ENCODE measurements at regions not wholly inside any gene's neighbourhood (a gene's known extent, or its start where the extent isn't known, plus 50 kb on each side); places are given as distances from the start of the nearest gene placed in this dataset.

DNA sequence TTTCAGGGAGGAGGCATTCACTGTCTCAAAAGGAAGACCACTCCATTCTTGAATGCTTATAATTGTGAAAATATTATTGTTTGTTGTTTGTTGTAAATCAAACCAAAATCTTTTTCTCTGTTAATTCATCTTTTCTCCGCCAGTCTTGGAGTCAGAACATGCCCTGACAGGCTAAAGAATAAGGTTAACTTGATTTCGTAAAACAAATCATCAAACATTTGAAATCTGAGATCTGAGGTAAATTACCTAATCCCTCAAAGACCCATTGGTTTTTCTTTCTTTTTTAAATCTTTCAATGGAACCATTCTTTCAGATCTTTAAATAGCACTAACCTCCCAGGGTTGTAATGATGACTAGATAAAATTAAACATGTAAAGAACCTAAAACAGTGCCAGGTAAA, 430.1 kb upstream of the PTBP2 start:
- Mint-ChIP-seq H3K27me3 (peaks cover 0 to 1% of the 10 kb centered on the region in 2 donors), H3K27ac (no peak overlapping the region), H3K4me3 (no peak overlapping the region), H3K4me1 (no peaks in the 10 kb centered on the region), H3K9me3 (peaks cover 7 to 23% (median 17%) of the 10 kb centered on the region in 5 donors), H3K36me3 (no peaks in the 10 kb centered on the region)
- DNase-seq: no peak
- H3K36me3 ChIP-seq (ENCODE audit: insufficient read depth, low read length): no peaks in the 10 kb centered on the region
- H3K27ac ChIP-seq (ENCODE audit: low read depth, low read length): no peak overlapping the region
- H3K4me3 ChIP-seq (ENCODE audit: low read length): no peak overlapping the region
- CTCF ChIA-PET: no interaction called here
- POLR2A ChIA-PET: no interaction called here
- H3K27me3 ChIP-seq (ENCODE audit: insufficient read depth, low read length, poor library complexity, severe bottlenecking): no peaks in the 10 kb centered on the region
- no peaks in the 10 kb centered on the region for H3K9me3 ChIP-seq (ENCODE audit: low read length)
- no peaks in the 10 kb centered on the region for H3K4me1 ChIP-seq (ENCODE audit: insufficient read depth, low read length)

DNA sequence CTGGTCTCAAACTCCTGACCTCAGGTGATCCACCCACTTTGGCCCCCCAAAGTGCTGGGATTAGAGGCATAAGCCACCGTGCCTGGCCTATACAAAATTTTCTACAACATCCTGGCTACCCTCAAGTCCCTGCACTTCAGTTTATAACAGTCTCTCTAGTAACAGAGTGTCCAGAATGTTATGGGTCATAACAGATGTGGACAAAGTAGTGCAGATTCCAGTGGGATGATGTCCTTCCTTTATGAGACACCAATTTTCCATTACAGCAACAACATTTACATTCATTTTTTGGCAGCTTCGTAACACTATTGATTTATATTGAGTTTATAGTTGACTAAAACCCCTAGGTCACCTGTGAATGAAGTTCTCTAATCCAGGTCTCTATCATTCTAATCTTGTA, 429.4 kb upstream of the PTBP2 start:
- Histone ChIP-seq H3K27ac (ENCODE audit: low read depth, low read length) (no peak overlapping the region), H3K4me3 (ENCODE audit: low read length) (no peak overlapping the region), H3K9me3 (ENCODE audit: low read length) (no peaks in the 10 kb centered on the region), H3K27me3 (ENCODE audit: insufficient read depth, low read length, poor library complexity, severe bottlenecking) (no peaks in the 10 kb centered on the region), H3K4me1 (ENCODE audit: insufficient read depth, low read length) (no peaks in the 10 kb centered on the region), H3K36me3 (ENCODE audit: insufficient read depth, low read length) (no peaks in the 10 kb centered on the region)
- H3K36me3 Mint-ChIP-seq: no peaks in the 10 kb centered on the region
- no peak overlapping the region for H3K27ac Mint-ChIP-seq
- no peak for DNase-seq
- POLR2A ChIA-PET: no interaction called here
- H3K27me3 Mint-ChIP-seq: peaks cover 0 to 1% of the 10 kb centered on the region in 2 donors
- no peaks in the 10 kb centered on the region for H3K4me1 Mint-ChIP-seq
- CTCF ChIA-PET: no interaction called here
- peaks cover 4 to 17% (median 12%) of the 10 kb centered on the region in 5 donors for H3K9me3 Mint-ChIP-seq
- no peak overlapping the region for H3K4me3 Mint-ChIP-seq

DNA sequence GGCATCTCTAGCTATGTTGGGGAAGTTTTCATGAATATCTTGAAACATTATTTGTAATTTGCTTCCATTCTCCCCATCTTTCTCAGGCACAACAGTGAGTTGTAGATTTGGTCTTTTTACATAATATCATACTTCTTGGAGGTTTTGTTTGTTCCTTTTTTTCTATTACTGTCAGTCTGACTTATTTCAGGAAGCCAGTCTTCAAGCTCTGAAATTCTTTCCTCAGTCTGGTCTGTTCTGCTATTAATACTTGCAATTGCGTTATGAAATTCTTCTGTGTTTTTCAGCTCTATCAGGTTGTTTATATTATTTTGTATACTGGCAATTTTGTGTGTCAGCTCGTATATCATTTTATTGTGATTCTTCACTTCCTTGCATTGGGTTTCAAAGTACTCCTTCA, 424.6 kb upstream of the PTBP2 start:
- no peaks in the 10 kb centered on the region for H3K27me3 Mint-ChIP-seq
- no peak for DNase-seq
- H3K9me3 Mint-ChIP-seq: peaks cover 2 to 11% (median 3%) of the 10 kb centered on the region in 5 donors
- H3K27ac Mint-ChIP-seq: no peak overlapping the region
- no peak overlapping the region for H3K27ac ChIP-seq (ENCODE audit: low read depth, low read length)
- H3K4me1 ChIP-seq (ENCODE audit: insufficient read depth, low read length): no peaks in the 10 kb centered on the region
- POLR2A ChIA-PET: no interaction called here
- H3K4me1 Mint-ChIP-seq: no peaks in the 10 kb centered on the region
- CTCF ChIA-PET: no interaction called here
- no peak overlapping the region for H3K4me3 ChIP-seq (ENCODE audit: low read length)
- H3K36me3 ChIP-seq (ENCODE audit: insufficient read depth, low read length): no peaks in the 10 kb centered on the region
- H3K27me3 ChIP-seq (ENCODE audit: insufficient read depth, low read length, poor library complexity, severe bottlenecking): no peaks in the 10 kb centered on the region
- no peaks in the 10 kb centered on the region for H3K9me3 ChIP-seq (ENCODE audit: low read length)
- no peaks in the 10 kb centered on the region for H3K36me3 Mint-ChIP-seq
- no peak overlapping the region for H3K4me3 Mint-ChIP-seq

DNA sequence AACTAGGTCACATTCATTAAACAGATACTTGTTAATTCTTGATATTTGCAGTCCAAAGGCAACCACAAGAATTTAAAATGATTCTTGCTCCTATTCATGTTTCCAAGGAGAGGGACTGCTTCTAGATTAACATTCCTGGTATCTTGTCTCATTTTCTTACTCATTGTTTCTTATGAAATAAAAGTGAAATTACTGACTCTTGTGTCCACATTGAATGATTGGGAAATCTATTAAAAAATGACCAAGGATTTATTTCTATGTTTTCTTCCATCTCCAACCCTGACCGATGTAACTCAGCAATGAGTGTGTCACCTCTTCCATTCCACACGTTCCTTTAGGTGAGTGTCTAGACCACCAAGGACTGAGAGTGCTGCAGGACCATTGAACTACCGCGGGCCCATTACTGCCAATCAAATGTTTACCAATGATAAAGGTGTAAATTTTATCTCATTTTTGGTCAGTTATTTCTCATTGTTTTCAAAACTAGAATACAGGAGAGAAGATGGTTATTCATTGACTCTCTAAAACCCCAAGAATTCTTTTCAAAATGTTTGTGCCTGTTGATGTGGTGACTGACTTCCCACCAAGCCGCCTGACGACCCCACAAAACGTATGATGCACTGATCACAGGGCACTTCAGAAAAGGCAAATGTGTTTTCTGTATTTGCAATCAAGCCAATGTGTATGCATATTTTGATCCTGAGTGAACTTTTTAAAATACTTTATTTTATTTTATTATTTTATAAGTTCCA, 414.6 kb upstream of the PTBP2 start:
- H3K9me3 Mint-ChIP-seq: peaks cover 0 to 11% (median 3%) of the 10 kb centered on the region in 5 donors
- H3K27ac Mint-ChIP-seq: no peak overlapping the region
- no peaks in the 10 kb centered on the region for H3K36me3 Mint-ChIP-seq
- no peaks in the 10 kb centered on the region for H3K27me3 Mint-ChIP-seq
- H3K4me1 Mint-ChIP-seq: no peaks in the 10 kb centered on the region
- H3K36me3 ChIP-seq (ENCODE audit: insufficient read depth, low read length): no peaks in the 10 kb centered on the region
- POLR2A ChIA-PET: no interaction called here
- no peaks in the 10 kb centered on the region for H3K27me3 ChIP-seq (ENCODE audit: insufficient read depth, low read length, poor library complexity, severe bottlenecking)
- no peak overlapping the region for H3K4me3 Mint-ChIP-seq
- no peak overlapping the region for H3K27ac ChIP-seq (ENCODE audit: low read depth, low read length)
- CTCF ChIA-PET: no interaction called here
- no peaks in the 10 kb centered on the region for H3K9me3 ChIP-seq (ENCODE audit: low read length)
- no peak overlapping the region for H3K4me3 ChIP-seq (ENCODE audit: low read length)
- no peak for DNase-seq
- no peaks in the 10 kb centered on the region for H3K4me1 ChIP-seq (ENCODE audit: insufficient read depth, low read length)

DNA sequence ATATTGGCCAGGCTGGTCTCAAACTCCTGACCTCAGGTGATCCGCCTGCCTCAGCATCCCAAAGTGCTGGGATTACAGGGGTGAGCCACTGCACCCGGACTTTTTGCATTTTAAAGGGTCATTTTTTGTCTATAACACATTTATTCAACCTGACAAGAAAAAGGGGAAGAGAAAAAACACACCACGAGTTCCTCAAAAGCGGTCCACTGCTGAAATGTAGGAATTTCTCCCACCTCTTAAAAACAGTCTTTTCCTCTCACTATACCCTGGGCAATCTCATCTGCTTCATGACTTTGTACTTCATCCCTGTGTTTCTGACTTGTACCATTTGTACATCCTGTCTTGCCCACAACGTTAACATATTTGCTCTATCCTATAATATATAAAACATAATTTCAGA, 413.3 kb upstream of the PTBP2 start:
- Histone ChIP-seq H3K4me3 (ENCODE audit: low read length) (no peak overlapping the region), H3K4me1 (ENCODE audit: insufficient read depth, low read length) (no peaks in the 10 kb centered on the region), H3K27me3 (ENCODE audit: insufficient read depth, low read length, poor library complexity, severe bottlenecking) (no peaks in the 10 kb centered on the region), H3K9me3 (ENCODE audit: low read length) (no peaks in the 10 kb centered on the region), H3K27ac (ENCODE audit: low read depth, low read length) (no peak overlapping the region), H3K36me3 (ENCODE audit: insufficient read depth, low read length) (no peaks in the 10 kb centered on the region)
- no peak overlapping the region for H3K4me3 Mint-ChIP-seq
- POLR2A ChIA-PET: no interaction called here
- H3K9me3 Mint-ChIP-seq: peaks cover 0 to 8% (median 4%) of the 10 kb centered on the region in 5 donors
- no peaks in the 10 kb centered on the region for H3K4me1 Mint-ChIP-seq
- CTCF ChIA-PET: no interaction called here
- no peaks in the 10 kb centered on the region for H3K36me3 Mint-ChIP-seq
- no peaks in the 10 kb centered on the region for H3K27me3 Mint-ChIP-seq
- H3K27ac Mint-ChIP-seq: no peak overlapping the region
- no peak for DNase-seq

DNA sequence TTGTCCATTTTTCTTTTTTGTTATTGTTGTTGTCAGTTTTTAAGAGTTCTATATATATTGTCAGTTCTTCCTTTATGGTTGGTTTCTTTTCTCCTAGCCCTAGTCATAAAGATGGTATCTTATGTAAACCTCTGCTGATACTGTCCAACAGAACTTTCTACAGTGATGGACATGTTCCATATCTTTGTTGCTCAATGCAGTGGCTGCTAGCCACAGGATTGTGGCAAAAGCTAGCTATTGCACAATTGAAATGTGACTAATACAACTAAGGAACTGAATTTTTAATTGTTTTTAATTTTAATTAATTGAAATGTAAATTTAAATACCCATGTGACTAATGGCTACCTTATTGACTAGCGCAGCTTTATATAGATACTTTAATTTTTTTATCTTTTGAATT, 411.8 kb upstream of the PTBP2 start:
- Mint-ChIP-seq H3K4me1 (no peaks in the 10 kb centered on the region), H3K36me3 (no peaks in the 10 kb centered on the region), H3K4me3 (no peak overlapping the region), H3K9me3 (peaks cover 0 to 6% (median 4%) of the 10 kb centered on the region in 5 donors), H3K27me3 (no peaks in the 10 kb centered on the region), H3K27ac (no peak overlapping the region)
- CTCF ChIA-PET: no interaction called here
- Histone ChIP-seq H3K9me3 (ENCODE audit: low read length) (no peaks in the 10 kb centered on the region), H3K4me1 (ENCODE audit: insufficient read depth, low read length) (no peaks in the 10 kb centered on the region), H3K4me3 (ENCODE audit: low read length) (no peak overlapping the region), H3K27me3 (ENCODE audit: insufficient read depth, low read length, poor library complexity, severe bottlenecking) (no peaks in the 10 kb centered on the region), H3K27ac (ENCODE audit: low read depth, low read length) (no peak overlapping the region), H3K36me3 (ENCODE audit: insufficient read depth, low read length) (no peaks in the 10 kb centered on the region)
- DNase-seq: no peak
- POLR2A ChIA-PET: no interaction called here

DNA sequence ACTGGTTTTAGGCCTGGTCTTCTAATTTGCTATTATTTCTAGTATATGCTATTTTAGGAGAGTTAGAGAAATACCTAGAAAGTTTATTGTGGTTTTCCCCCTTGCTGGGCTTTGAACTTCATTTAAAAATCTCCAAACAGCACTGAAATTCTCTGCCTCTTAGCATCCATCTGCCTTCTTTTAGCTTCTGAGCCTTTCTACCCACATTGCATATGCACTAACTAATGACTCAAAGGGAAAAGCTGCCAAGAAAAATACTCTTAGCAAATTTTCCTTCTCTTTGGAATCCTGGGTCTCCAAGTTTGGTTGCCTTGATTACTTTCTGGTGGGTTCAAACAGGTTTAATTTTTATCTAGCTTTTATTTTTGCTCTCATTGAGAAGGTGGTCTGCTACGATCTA, 408.4 kb upstream of the PTBP2 start:
- no peaks in the 10 kb centered on the region for H3K36me3 Mint-ChIP-seq
- H3K36me3 ChIP-seq (ENCODE audit: insufficient read depth, low read length): no peaks in the 10 kb centered on the region
- peaks cover 0 to 4% (median 2%) of the 10 kb centered on the region in 5 donors for H3K9me3 Mint-ChIP-seq
- CTCF ChIA-PET: no interaction called here
- no peaks in the 10 kb centered on the region for H3K4me1 ChIP-seq (ENCODE audit: insufficient read depth, low read length)
- no peak overlapping the region for H3K4me3 Mint-ChIP-seq
- no peak overlapping the region for H3K27ac ChIP-seq (ENCODE audit: low read depth, low read length)
- no peak overlapping the region for H3K27ac Mint-ChIP-seq
- H3K4me1 Mint-ChIP-seq: no peaks in the 10 kb centered on the region
- H3K27me3 ChIP-seq (ENCODE audit: insufficient read depth, low read length, poor library complexity, severe bottlenecking): no peaks in the 10 kb centered on the region
- DNase-seq: no peak
- POLR2A ChIA-PET: no interaction called here
- H3K9me3 ChIP-seq (ENCODE audit: low read length): no peaks in the 10 kb centered on the region
- H3K27me3 Mint-ChIP-seq: no peaks in the 10 kb centered on the region
- no peak overlapping the region for H3K4me3 ChIP-seq (ENCODE audit: low read length)

DNA sequence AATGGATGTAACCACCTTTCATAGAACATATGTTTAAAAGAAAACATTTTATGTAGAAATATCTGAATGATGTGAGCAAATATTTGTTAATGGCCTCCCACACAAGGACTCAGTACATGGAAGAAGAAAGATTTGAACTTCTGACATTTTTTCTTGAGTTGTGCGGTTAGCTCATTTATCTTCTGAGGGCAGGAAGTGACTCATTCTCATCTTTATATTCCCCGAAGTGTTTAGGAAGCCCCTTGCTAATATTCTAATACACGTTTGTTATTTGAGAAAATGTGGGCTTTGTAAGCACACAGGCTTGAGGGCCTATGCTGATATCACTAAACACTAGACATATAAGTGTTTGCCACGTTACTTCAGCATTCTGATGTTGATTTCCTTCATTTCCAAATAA, 392.5 kb upstream of the PTBP2 start:
- Mint-ChIP-seq H3K27me3 (no peaks in the 10 kb centered on the region), H3K27ac (no peak overlapping the region), H3K4me1 (no peaks in the 10 kb centered on the region), H3K36me3 (no peaks in the 10 kb centered on the region), H3K9me3 (peaks cover 0 to 7% (median 4%) of the 10 kb centered on the region in 5 donors), H3K4me3 (no peak overlapping the region)
- Histone ChIP-seq H3K4me3 (ENCODE audit: low read length) (no peak overlapping the region), H3K27me3 (ENCODE audit: insufficient read depth, low read length, poor library complexity, severe bottlenecking) (no peaks in the 10 kb centered on the region), H3K36me3 (ENCODE audit: insufficient read depth, low read length) (no peaks in the 10 kb centered on the region), H3K27ac (ENCODE audit: low read depth, low read length) (no peak overlapping the region), H3K9me3 (ENCODE audit: low read length) (no peaks in the 10 kb centered on the region), H3K4me1 (ENCODE audit: insufficient read depth, low read length) (no peaks in the 10 kb centered on the region)
- no peak for DNase-seq
- ChIA-PET POLR2A (no interaction called here), CTCF (no interaction called here)

DNA sequence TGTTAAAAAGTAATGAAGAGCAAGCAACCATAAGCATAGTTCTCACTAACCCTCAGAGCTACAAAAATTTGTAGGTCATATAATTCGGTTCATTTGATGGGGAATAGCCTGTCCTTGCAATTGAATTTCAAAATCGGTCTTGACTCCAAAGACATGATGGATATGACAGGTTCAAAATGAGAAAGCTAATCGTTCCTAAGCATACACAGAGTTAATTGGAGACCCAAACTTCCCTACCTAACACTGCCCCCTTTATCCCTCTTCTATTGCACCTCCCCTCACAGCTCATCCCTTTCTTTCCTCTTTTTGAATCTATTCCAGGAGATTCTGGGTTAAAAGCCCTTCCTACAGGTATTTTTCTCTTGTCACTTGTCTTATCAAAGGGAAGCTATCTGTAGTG, 390.0 kb upstream of the PTBP2 start:
- Histone ChIP-seq H3K4me3 (ENCODE audit: low read length) (no peak overlapping the region), H3K4me1 (ENCODE audit: insufficient read depth, low read length) (no peaks in the 10 kb centered on the region), H3K9me3 (ENCODE audit: low read length) (no peaks in the 10 kb centered on the region), H3K27ac (ENCODE audit: low read depth, low read length) (no peak overlapping the region), H3K36me3 (ENCODE audit: insufficient read depth, low read length) (no peaks in the 10 kb centered on the region), H3K27me3 (ENCODE audit: insufficient read depth, low read length, poor library complexity, severe bottlenecking) (no peaks in the 10 kb centered on the region)
- ChIA-PET POLR2A (no interaction called here), CTCF (no interaction called here)
- Mint-ChIP-seq H3K9me3 (peaks cover 0 to 7% (median 4%) of the 10 kb centered on the region in 5 donors), H3K4me3 (no peak overlapping the region), H3K27me3 (no peaks in the 10 kb centered on the region), H3K27ac (no peak overlapping the region), H3K36me3 (no peaks in the 10 kb centered on the region), H3K4me1 (no peaks in the 10 kb centered on the region)
- no peak for DNase-seq

Measured in CD8-positive, alpha-beta memory T cell (primary cell).